SK-N-SH (cell line): ENCODE measurements at regions not wholly inside any gene's neighbourhood (a gene's known extent, or its start where the extent isn't known, plus 50 kb on each side); places are given as distances from the start of the nearest gene placed in this dataset.

Experiments used
- CTCF ChIA-PET: fragments of 300-600, 350-600 bp; formaldehyde crosslinking; extraction: SDS; loops from one replicate; lab custom pipeline; 2021; lab: Yijun Ruan, JAX
- POLR2A ChIA-PET: fragments of 350-600 bp; sonication (Branson Sonifier 250); formaldehyde crosslinking; extraction: SDS; loops from one replicate; lab custom pipeline; 2020; ENCODE audit warnings: antibody characterized with exemption, inconsistent platforms; lab: Yijun Ruan, JAX
- DNase-seq: peaks from one replicate; pipeline ENCODE4 v3.0.0; 2012
- H2AFZ ChIP-seq: fragments of 200-600 bp; sonication (generic); 2 replicates; pipeline ENCODE4 v1.8.1; 2016; ENCODE audit warnings: antibody characterized with exemption, mild to moderate bottlenecking, low read depth
- H3F3A ChIP-seq: fragments of 200-600 bp; sonication (generic); replicated peaks from 2 replicates; pipeline ENCODE3; 2016; ENCODE audit warnings: antibody characterized with exemption, mild to moderate bottlenecking; ENCODE audit not compliant: insufficient read depth
- H3K27ac ChIP-seq, 2 experiments: fragments of 200-500 bp in 1 of 2; fragments of 200-600 bp in 1 of 2; sonication (Bioruptor generic) in 1 of 2; sonication (generic), shearing (Covaris generic) in 1 of 2; 2 replicates each; pipeline versions ENCODE4 v1.5.1 to v1.6.1; 2014 to 2016; ENCODE audit warnings: low read depth in 2 of 2, inconsistent platforms in 1 of 2, low read length in 1 of 2, mild to moderate bottlenecking in 1 of 2, mixed read lengths in 1 of 2
- H3K27me3 ChIP-seq: fragments of 200-600 bp; sonication (generic), shearing (Covaris generic); 2 replicates; pipeline ENCODE4 v1.6.1; 2016; ENCODE audit warnings: mixed run types; ENCODE audit not compliant: insufficient read depth
- H3K36me3 ChIP-seq, 2 experiments: fragments of 200-500 bp in 1 of 2; fragments of 200-600 bp in 1 of 2; sonication (Bioruptor generic) in 1 of 2; sonication (generic) in 1 of 2; replicated peaks in 1 of 2; 2 replicates each; pipeline versions ENCODE3 to v1.5.1; 2014 to 2016; ENCODE audit warnings: low read length in 1 of 2, mild to moderate bottlenecking in 1 of 2; ENCODE audit not compliant: insufficient read depth in 2 of 2, control insufficient read depth in 1 of 2
- H3K4me1 ChIP-seq, 2 experiments: fragments of 200-500 bp in 1 of 2; fragments of 200-600 bp in 1 of 2; sonication (Bioruptor generic) in 1 of 2; sonication (generic), shearing (Covaris generic) in 1 of 2; 2 replicates each; pipeline versions ENCODE4 v1.5.1 to v1.6.1; 2014 to 2016; ENCODE audit warnings: low read depth in 1 of 2, low read length in 1 of 2, mixed run types in 1 of 2; ENCODE audit not compliant: insufficient read depth in 2 of 2, control insufficient read depth in 1 of 2
- H3K4me2 ChIP-seq: fragments of 200-600 bp; sonication (generic), shearing (Covaris generic); 2 replicates; pipeline ENCODE4 v1.6.1; 2017; ENCODE audit warnings: mixed run types
- H3K4me3 ChIP-seq, 2 experiments: fragments of 200-500 bp in 1 of 2; fragments of 200-600 bp in 1 of 2; sonication (Bioruptor generic) in 1 of 2; sonication (generic), shearing (Covaris generic) in 1 of 2; 2 replicates each; pipeline versions ENCODE4 v1.5.1 to v1.8.1; 2014 to 2016; ENCODE audit warnings: low read depth in 2 of 2, inconsistent platforms in 1 of 2, low read length in 1 of 2, mild to moderate bottlenecking in 1 of 2, mixed read lengths in 1 of 2, moderate library complexity in 1 of 2
- H3K79me2 ChIP-seq: fragments of 200-600 bp; sonication (generic); 2 replicates; pipeline ENCODE4 v1.8.1; 2017; ENCODE audit warnings: mild to moderate bottlenecking; ENCODE audit not compliant: insufficient read depth
- H3K9ac ChIP-seq: fragments of 200-600 bp; sonication (generic); 2 replicates; pipeline ENCODE4 v1.6.1; 2017; ENCODE audit warnings: mixed run types
- H3K9me2 ChIP-seq: fragments of 200-600 bp; sonication (generic); 2 replicates; pipeline ENCODE4 v1.6.1; 2017; ENCODE audit warnings: mixed run types
- H3K9me3 ChIP-seq: fragments of 200-600 bp; sonication (generic); 2 replicates; pipeline ENCODE4 v1.6.1; 2017; ENCODE audit warnings: mixed run types, mild to moderate bottlenecking, moderate library complexity
- H4K20me1 ChIP-seq: fragments of 200-600 bp; sonication (generic); 2 replicates; pipeline ENCODE4 v1.6.1; 2017; ENCODE audit warnings: mild to moderate bottlenecking, mixed run types; ENCODE audit not compliant: insufficient read depth
- ELF1 ChIP-seq: IDR thresholded peaks from 2 replicates; pipeline ENCODE4 v1.4.0; 2012
- EP300 ChIP-seq, 2 experiments: IDR thresholded peaks; 2 replicates each; pipeline versions ENCODE4 v1.4.0 to v1.6.1; 2012; ENCODE audit warnings: borderline replicate concordance in 1 of 2, low read depth in 1 of 2, low read length in 1 of 2
- FOXJ3 ChIP-seq: sonication (generic); formaldehyde crosslinking; IDR thresholded peaks from 2 replicates; pipeline ENCODE4 v1.5.1; 2020; ENCODE audit warnings: mild to moderate bottlenecking, missing genetic modification reagents
- GATA2 ChIP-seq: sonication (generic); formaldehyde crosslinking; IDR thresholded peaks from 2 replicates; pipeline ENCODE4 v1.5.0; 2020; ENCODE audit warnings: mild to moderate bottlenecking, missing genetic modification reagents
- IRF3 ChIP-seq: fragments of 150-350 bp; IDR thresholded peaks from 2 replicates; pipeline ENCODE4 v1.6.1; 2016; ENCODE audit warnings: mild to moderate bottlenecking, low read depth, low read length
- JUND ChIP-seq: IDR thresholded peaks from 2 replicates; pipeline ENCODE4 v1.4.0; 2012
- MXI1 ChIP-seq: IDR thresholded peaks from 2 replicates; pipeline ENCODE4 v1.6.1; 2012; ENCODE audit warnings: mild to moderate bottlenecking, low read depth, low read length, improper control_type of control experiment
- NFIC ChIP-seq: IDR thresholded peaks from 2 replicates; pipeline ENCODE4 v1.4.0; 2012; ENCODE audit warnings: borderline replicate concordance
- RFX5 ChIP-seq: IDR thresholded peaks from 2 replicates; pipeline ENCODE4 v1.6.1; 2012; ENCODE audit warnings: mild to moderate bottlenecking, improper control_type of control experiment, low read length
- RXRA ChIP-seq: IDR thresholded peaks from 2 replicates; pipeline ENCODE4 v1.4.0; 2012; ENCODE audit warnings: low read depth, mild to moderate bottlenecking, borderline replicate concordance
- SIN3A ChIP-seq: IDR thresholded peaks from 2 replicates; pipeline ENCODE4 v1.6.1; 2012; ENCODE audit warnings: low read depth, mild to moderate bottlenecking, low read length, moderate library complexity, borderline replicate concordance
- SMC3 ChIP-seq: IDR thresholded peaks from 2 replicates; pipeline ENCODE4 v1.6.1; 2012; ENCODE audit warnings: low read depth, low read length, improper control_type of control experiment
- TAF1 ChIP-seq: IDR thresholded peaks from 2 replicates; pipeline ENCODE4 v1.6.1; 2012; ENCODE audit warnings: low read depth, mild to moderate bottlenecking, low read length, moderate library complexity, borderline replicate concordance
- TEAD4 ChIP-seq: IDR thresholded peaks from 2 replicates; pipeline ENCODE4 v1.4.0; 2012; ENCODE audit warnings: mild to moderate bottlenecking, borderline replicate concordance; ENCODE audit not compliant: insufficient read depth
- WGBS: methylation state at CpG from one replicate; pipeline ENCODE4 v1.1.6; 2017; ENCODE audit warnings: low lambda C conversion rate; 5-methylcytosine and 5-hydroxymethylcytosine counted together
- TF ChIP-seq, protein P1 (sequence below): IDR thresholded peaks from 2 replicates; pipeline ENCODE4 v1.4.0; 2012; ENCODE audit warnings: low read depth, borderline replicate concordance
- TF ChIP-seq, protein P2 (sequence below): fragments of 150-350 bp; IDR thresholded peaks from 2 replicates; pipeline ENCODE4 v1.6.1; 2017; ENCODE audit warnings: antibody characterized with exemption, low read length, low read depth, borderline replicate concordance
- TF ChIP-seq, protein P3 (sequence below): fragments of 200-600 bp; sonication (generic); IDR thresholded peaks from 2 replicates; pipeline ENCODE4 v1.6.1; 2017; ENCODE audit warnings: antibody characterized with exemption, mild to moderate bottlenecking, moderate library complexity

- Histone ChIP-seq H3K4me2 (no peak overlapping the region), H3K4me3 (no peak overlapping the region), H2AFZ (no peak overlapping the region), H3K27me3 (no peaks in the 10 kb centered on the region), H3K36me3 (no peaks in the 10 kb centered on the region), H3K9me3 (no peaks in the 10 kb centered on the region), H3K4me1 (no peaks in the 10 kb centered on the region; a peak in 1 of 4 replicates), H3K9me2 (no peaks in the 10 kb centered on the region), H3K27ac (no peak overlapping the region), H3F3A (no peaks in the 10 kb centered on the region), H4K20me1 (no peaks in the 10 kb centered on the region), H3K9ac (no peak overlapping the region), H3K79me2 (no peaks in the 10 kb centered on the region)
- TF ChIP-seq RXRA (no peak), MXI1 (no peak), EP300 (IDR thresholded peaks at IDR 0.05; ENCODE audit: borderline replicate concordance in 1 of 2, low read depth in 1 of 2, low read length in 1 of 2) (no peak), NFIC (no peak), TEAD4 (no peak), GATA2 (CRISPR knock-in tag) (no peak), IRF3 (no peak), SIN3A (no peak), TAF1 (no peak), RFX5 (no peak), ELF1 (no peak), SMC3 (no peak), FOXJ3 (CRISPR knock-in tag) (no peak), JUND (no peak)
- TF ChIP-seq, protein P1, sequence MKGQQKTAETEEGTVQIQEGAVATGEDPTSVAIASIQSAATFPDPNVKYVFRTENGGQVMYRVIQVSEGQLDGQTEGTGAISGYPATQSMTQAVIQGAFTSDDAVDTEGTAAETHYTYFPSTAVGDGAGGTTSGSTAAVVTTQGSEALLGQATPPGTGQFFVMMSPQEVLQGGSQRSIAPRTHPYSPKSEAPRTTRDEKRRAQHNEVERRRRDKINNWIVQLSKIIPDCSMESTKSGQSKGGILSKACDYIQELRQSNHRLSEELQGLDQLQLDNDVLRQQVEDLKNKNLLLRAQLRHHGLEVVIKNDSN, result no peak
- TF ChIP-seq, protein P2, sequence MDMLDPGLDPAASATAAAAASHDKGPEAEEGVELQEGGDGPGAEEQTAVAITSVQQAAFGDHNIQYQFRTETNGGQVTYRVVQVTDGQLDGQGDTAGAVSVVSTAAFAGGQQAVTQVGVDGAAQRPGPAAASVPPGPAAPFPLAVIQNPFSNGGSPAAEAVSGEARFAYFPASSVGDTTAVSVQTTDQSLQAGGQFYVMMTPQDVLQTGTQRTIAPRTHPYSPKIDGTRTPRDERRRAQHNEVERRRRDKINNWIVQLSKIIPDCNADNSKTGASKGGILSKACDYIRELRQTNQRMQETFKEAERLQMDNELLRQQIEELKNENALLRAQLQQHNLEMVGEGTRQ, result no peak
- TF ChIP-seq, protein P3, sequence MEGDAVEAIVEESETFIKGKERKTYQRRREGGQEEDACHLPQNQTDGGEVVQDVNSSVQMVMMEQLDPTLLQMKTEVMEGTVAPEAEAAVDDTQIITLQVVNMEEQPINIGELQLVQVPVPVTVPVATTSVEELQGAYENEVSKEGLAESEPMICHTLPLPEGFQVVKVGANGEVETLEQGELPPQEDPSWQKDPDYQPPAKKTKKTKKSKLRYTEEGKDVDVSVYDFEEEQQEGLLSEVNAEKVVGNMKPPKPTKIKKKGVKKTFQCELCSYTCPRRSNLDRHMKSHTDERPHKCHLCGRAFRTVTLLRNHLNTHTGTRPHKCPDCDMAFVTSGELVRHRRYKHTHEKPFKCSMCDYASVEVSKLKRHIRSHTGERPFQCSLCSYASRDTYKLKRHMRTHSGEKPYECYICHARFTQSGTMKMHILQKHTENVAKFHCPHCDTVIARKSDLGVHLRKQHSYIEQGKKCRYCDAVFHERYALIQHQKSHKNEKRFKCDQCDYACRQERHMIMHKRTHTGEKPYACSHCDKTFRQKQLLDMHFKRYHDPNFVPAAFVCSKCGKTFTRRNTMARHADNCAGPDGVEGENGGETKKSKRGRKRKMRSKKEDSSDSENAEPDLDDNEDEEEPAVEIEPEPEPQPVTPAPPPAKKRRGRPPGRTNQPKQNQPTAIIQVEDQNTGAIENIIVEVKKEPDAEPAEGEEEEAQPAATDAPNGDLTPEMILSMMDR, result no peak
- no peak for DNase-seq
- ChIA-PET POLR2A (no interaction called here), CTCF (no interaction called here)
- WGBS, result 22% methylated on average over 3 of the region's 3 CpGs
Observed at GRCh38 chr13:105841286-105841685, 694.2 kb downstream of the EFNB2 start.
